Left cardiac atrium (tissue), 4 donors: ENCODE measurements at regions not wholly inside any gene's neighbourhood (a gene's known extent, or its start where the extent isn't known, plus 50 kb on each side); places are given as distances from the start of the nearest gene placed in this dataset.

ENCODE experiments used
- ATAC-seq, 2 donors: fragments of 200-7000 bp; cut with Tn5 transposase; one replicate each; pipeline ENCODE4 v1.9.1; 2020; ENCODE audit warnings: mild to moderate bottlenecking in 2 of 2, moderate library complexity in 2 of 2
- DNase-seq: peaks from one replicate; pipeline ENCODE4 v3.0.0-alpha.2; 2020
- intact Hi-C, 2 donors: fragments of 100-400 bp; cut with DNase I; formaldehyde crosslinking; loops; one replicate each; pipeline versions ENCODE4 v1.14.1 to v1.15.1; 2022 to 2023
- donor health status: DM: no; HTN: yes; CAD: no.
- donor health status: DM: no; HTN: yes; CAD: no; lungs with severe emphysema.
- donor health status: DM: yes; HTN: yes; CAD: no.
- donor health status: Dilated cardiomyopathy.

DNA sequence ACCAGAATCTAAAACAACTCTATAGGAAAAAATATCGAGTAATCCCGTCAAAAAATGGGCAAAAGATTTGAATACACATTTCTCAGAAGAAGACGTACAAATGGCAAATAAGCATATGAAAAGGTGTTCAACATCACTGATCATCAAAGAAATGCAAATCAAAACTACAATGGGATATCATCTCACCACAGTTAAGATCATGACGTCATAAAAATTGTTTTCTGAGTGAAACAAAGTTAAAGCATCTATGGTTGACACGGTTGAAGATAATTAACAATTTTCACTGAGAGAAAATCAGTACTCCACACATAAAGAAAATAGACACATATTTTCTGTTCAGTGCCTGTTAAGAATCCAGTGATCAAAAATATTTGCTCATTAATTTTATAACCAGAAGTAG is 1010.8 kb upstream of the ADGRL3 start:
- ATAC-seq: no peak
- intact Hi-C loops: no loop called here

DNA sequence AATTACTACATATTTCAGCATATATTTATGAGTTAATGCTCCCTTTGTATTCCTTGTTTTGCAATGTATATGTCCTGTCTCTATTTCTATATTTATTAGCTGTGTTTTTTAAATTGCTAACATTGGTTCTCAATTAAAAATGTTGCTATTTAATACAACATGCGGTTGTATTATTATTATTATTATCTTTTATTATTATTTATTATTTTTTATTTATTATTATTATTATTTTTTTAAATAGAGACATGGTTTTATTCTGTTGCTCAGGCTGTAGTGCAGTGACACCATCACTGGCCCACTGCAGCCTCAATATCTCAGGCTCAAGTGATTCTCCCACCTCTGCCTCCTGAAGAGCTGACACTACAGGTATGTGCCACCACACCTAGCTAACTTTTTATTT is 1005.9 kb upstream of the ADGRL3 start:
- intact Hi-C loops: no loop called here
- no peak for ATAC-seq
- DNase-seq: no peak

More for the DNA sequence above, 1010.8 kb upstream of the ADGRL3 start:
- no peak for DNase-seq

DNA sequence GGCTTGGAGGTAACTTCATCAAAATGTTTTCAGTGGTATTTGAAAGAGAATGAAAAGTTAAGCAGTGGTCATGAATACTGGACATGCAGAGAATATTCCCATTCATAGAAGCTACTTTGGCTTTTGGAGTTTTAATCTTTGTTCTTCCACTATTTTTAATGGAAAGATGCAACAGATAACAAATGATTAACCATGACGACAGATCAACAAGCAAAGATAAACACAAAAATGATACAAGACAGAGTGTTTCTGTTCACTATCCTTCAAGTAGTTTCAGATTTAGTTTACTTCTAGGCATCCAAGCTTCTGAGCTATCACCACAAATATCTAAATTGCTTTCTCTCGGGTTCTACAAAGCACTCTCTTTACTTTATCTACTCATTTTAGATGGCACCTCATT is 1004.9 kb upstream of the ADGRL3 start:
- intact Hi-C loops: no loop called here
- ATAC-seq (no peak), DNase-seq (no peak)

DNA sequence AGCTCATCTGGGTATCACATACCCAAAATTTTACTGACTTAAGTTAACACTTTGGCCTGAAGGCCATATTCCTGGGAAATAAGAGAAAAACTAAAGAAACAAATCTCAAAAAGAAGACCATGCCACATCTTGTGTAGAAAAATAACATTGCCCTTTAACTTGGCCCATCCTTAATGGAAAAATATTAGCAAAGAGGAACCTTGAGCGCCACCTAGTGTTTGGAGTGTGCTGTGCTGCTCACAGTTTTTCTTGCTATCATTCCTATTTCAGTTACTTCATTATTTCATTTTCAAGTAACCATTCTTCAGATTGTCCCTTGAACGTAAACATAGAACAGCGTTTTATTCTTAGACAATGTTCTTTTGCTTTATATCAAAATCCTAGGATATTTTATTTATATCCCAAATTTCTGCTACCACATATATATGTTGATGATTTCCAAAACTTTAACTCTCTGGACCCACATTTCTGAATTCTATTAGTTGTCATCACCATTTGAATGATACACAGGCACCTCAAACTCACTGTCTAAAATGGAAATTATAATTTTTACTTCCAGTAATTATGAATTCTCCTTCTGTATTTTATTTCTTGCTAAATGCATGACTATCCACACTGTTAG is 999.0 kb upstream of the ADGRL3 start:
- DNase-seq (peak; percentile 34), ATAC-seq (no peak)
- intact Hi-C loops: no loop called here

DNA sequence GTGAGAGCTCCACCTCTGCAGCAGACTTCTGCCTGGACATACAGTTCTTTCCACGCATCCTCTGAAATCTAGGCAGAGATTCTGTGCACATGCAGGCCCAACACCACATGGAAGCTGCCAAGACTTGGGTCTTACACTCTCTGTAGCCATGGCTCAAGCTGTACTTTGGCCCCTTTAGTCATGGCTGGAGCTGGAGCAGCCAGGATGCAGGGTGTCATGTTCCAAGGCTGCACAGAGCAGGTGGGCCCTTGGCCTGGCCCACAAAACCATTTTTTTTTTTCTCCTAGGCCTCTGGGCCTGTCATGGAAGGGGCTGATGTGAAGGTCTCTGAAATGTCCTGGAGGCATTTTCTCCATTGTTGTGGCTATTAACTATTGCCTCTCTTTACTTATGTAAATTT is 990.5 kb upstream of the ADGRL3 start:
- intact Hi-C loops: no loop called here
- DNase-seq (no peak), ATAC-seq (no peak)

DNA sequence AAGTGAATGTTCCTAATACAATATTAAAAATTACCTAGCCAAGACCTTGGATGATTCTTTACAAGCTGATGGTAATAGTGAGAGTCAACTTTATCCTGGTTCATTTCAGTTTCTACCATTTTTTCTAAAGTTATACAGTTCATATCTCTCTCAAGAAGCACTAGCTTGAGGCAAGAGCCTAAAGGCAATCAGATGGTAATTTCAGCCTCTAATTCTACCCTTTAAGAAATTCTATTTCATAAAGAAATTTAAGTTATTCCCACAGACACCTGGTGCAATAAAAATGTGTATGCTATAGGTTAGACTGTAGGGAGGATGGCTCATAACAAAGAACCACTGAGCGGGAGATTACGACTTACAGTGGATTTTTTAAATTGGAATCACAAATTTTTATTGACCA is 984.2 kb upstream of the ADGRL3 start:
- no peak for ATAC-seq
- DNase-seq: no peak
- intact Hi-C loops: no loop called here

DNA sequence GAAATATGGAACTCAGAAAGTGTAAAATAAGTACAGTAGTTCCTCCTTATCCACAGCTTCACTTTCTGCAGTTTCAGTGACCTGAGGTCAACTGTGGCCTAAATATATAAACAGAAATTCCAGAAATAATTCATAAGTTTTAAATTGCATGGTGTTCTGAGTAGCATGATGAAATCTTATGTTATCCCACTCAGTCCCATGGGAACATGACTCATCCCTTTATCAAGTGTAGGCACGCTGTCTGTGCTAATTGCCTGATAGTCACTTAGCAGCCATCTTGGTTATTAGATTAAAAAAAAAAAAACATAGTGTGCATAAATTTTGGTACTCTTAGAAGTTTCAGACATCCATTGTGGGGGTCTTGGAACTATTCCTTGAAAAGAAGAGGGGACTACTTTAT is 983.4 kb upstream of the ADGRL3 start:
- no peak for DNase-seq
- intact Hi-C loops: no loop called here
- peak in 1 of 2 donors; percentile 51 for ATAC-seq

DNA sequence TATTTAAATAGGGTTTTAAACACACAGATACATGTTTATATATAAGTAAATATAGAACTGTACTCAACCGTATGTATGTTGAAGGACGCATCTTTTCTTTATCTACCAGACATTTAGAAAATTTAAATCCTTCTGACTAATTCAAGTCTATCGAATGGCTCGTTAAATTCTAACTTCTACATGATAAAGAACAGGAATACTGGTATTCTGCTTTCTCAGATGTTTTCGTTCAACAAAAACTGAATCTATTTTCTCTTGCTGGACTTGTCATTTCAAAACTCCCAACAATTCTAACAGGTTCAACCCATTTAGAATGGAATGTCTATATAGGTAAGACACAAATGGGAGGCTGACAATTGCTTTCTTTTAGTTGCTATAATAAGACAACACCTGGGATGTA is 978.3 kb upstream of the ADGRL3 start:
- no peak for DNase-seq
- intact Hi-C loops: no loop called here
- ATAC-seq: no peak

DNA sequence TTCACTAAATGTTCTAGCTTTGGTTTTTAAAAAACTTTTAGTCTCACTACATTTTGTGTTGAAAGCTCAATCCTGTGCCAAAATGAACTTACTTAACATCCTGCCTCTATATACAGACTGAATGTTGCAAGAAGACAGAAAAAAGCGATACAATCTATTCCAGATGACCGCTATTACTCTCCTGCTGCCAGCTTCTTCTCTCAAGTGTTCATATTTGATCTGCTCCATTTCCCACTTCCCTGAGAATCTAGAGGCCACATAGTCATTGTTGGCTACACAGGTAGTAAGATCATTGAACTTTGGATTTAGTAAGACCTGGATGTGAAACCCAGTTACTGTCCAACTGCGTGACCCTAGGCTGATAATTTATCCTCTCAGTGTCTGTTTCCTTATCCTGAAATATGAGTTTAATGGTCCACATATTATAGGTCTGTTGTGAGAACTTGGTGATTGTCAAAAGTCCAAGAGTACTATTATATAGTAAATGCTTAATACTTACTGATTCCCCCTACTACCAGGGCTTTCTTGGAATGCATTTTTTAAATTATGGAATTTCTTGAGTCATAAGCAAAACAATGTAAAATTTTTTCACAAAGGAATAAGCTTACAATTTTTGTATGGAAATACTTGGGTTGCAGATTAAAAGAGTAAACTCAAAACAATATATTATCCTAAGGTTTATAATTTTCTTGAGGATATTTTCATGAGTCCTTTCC is 976.8 kb upstream of the ADGRL3 start:
- ATAC-seq (peak in 1 of 2 donors; percentile 19), DNase-seq (no peak)
- intact Hi-C loops: no loop called here

DNA sequence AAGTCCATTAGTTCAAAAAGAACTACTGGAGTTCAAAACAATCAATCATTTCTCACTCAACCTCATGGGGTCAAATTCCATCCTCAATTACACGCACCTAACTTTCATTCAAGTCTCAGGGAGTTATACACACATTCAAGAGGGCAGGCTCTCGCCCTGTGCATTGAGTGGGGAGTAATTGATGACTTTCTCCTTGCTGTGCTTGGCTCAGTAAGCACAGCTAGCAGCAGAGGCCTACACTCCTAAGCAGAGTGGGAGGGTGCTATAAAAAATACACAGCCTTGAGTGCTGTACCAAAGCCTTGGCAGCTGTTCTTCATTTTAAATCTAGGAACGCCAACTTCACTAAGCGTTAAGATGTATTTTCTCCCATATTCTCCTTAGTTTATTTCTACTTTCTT is 958.3 kb upstream of the ADGRL3 start:
- DNase-seq (no peak), ATAC-seq (no peak)
- intact Hi-C loops: no loop called here

DNA sequence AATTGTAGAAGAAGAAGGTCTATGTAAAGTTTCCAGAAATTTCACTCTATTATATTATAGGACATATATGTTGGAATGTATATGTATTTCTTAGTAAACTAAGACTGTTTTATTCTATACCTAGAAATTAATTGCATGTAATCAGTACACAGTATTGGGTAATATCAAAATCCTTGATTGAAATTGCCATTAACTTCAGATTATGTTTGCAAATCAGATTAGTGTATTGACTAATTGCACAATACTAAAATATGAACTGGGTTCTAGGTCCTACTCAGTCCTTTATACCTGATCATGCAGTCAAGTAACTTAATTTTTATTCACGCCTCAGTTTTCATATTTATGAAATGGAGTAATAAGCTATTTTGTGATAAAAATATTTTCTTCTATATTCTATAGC is 950.3 kb upstream of the ADGRL3 start:
- ATAC-seq (no peak), DNase-seq (no peak)
- intact Hi-C loops: no loop called here

DNA sequence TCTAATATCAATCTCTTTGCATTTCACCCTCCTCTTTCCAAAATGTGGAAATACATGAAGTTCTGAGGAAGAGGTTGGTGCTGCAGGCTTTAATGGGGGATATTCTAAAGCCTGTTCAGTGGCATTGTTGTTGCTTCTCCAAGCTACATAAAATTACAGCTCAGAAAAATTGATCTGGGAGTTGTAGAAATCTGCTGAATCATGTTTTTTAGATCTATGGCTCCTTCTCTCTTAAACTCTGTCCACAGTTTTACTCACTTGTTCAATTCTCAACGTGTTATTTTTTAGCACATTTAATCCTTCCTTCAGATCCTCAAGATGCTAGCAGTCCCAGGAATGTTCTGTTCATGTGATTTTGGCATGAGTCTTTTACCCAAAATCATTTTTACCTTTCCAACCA is 949.5 kb upstream of the ADGRL3 start:
- no peak for ATAC-seq
- intact Hi-C loops: no loop called here
- DNase-seq: no peak

DNA sequence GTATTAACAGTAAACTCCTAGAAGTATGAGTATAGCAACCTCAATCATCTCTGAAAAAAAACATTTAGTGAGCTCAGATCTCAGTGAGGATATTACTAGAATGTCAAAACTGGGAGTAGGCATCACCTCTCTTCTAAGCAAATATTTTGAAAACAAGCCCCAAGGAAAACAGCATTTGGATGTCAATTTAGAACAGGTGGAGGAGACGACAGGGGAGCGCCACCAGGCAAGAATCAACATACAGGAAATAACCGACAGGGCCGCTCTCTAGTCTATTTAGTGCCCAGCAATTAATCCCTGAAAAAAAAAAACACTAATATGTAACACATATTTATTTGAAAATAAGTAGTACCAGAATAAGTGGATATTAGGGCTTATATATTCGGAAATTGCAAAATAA is 940.3 kb upstream of the ADGRL3 start:
- no peak for ATAC-seq
- DNase-seq: no peak
- intact Hi-C loops: no loop called here

DNA sequence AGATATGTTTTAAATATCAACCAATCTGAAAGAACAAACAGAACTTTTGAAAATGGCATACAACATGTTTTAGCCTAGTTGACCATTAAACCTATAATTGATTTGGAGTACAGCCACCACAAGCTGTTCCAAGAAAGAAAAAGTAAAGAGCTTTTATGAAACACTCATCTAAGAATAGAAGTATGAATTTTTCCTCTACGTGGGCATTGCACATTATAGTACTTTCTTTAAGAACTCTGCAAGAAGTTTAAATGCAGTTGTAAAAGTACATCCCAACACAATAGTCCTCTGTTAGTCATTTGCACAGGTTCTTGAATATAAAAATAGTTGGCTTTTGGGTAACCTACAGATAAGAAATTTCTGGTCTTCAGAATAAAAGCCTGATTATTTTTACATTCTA is 933.6 kb upstream of the ADGRL3 start:
- ATAC-seq: no peak
- DNase-seq: no peak
- intact Hi-C loops: no loop called here

DNA sequence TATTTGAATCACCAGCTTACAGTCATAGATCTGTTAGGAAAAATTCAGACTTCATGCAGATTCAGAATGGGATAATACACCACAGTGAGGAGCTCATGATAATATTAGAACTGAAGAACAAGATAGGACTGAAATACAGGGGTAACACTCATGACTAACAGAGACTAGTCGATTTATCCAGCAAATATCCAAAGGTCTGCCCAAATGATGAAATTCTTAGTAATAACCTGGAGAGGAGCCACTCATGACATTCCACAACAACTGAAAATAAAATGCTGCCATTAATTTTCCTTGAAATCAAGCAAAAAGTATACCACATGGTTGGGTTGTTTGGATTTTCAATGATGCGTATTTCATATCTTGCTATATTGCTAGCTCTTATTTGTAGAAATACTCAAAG is 903.7 kb upstream of the ADGRL3 start:
- intact Hi-C loops: no loop called here
- no peak for ATAC-seq
- DNase-seq: no peak

DNA sequence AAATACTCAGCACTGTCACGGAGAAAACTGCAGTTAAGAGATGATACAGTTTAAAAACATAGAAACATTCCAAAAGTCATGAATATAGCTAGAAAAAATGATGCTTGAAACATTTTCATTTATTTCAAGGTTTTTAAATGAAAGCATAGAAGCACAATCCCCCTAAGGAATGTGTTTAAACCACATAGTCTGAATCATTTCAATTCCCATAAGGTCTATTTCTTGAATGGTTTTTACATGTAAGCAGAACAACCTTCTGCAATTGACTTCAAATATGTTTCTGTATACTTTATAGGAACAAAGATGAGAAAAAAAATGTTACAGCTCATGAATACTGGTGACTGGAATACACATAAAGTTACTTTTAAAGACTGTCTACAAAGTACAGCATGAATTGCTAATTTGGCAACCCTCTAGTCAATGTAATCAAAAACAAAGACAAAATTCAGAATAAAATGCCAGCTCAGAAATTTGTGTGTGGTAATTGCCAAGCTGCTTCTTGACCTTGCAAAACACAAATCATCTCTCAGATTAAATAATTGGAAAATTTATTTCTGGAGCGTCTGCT is 886.4 kb upstream of the ADGRL3 start:
- no peak for ATAC-seq
- DNase-seq: no peak
- intact Hi-C loops: no loop called here

DNA sequence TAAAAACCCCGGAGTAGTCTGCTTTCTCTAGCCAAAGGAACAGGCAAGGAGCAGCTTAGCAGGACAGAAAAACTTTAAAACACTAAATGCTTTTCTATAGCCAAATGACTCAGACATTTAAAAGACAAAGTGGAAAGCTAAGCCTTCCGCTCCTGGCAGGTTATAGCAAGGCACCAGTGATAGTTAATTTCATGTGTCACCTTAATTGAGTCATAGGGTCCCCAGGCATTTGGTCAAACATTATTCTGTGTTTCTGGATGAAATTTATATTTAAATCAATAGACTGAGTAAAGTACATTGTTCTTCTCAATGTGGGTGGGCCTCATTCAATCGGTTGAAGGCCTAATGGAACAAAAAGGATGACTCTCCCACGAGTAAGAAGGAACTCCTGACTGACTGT is 885.7 kb upstream of the ADGRL3 start:
- intact Hi-C loops: no loop called here
- no peak for DNase-seq
- no peak for ATAC-seq

DNA sequence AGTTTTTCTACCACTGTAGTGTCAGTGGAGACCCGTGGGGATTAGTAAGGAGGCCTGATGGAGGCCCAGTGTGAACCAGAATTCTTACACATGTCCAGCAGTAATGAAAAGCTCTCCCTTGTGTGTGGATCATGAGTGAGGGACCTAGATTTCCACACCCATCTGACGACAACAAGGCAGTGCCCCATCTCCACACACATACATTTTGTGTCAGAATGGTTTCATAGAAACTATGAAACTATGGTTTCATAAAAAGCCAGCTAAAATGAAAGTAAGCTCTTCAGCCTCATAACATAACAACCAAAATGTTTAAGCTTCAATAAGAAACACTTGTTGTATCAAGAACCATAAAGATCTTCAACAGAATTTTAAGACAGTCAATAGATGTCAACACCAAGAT is 884.5 kb upstream of the ADGRL3 start:
- intact Hi-C loops: no loop called here

DNA sequence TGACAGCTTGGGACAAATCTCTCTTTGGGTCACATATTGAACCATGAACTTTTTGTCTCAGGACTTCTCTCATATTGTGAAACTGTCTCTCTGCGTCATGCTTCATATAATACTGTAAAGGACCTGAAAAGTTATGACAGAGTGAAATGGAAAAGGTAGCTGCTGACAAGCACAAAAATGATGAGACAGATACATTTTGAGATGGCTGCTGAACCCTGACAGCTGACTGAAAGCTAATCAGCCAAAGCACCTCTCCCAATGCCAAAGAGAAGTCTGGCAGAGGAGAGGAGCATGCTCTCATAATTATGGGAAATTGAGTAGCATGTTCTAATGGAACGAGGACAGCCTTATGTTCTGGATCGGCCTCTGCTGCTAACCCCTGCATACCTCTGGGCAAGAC is 873.4 kb upstream of the ADGRL3 start:
- intact Hi-C loops: no loop called here
- no peak for ATAC-seq

More for the DNA sequence above, 884.5 kb upstream of the ADGRL3 start:
- ATAC-seq (no peak), DNase-seq (no peak)

DNA sequence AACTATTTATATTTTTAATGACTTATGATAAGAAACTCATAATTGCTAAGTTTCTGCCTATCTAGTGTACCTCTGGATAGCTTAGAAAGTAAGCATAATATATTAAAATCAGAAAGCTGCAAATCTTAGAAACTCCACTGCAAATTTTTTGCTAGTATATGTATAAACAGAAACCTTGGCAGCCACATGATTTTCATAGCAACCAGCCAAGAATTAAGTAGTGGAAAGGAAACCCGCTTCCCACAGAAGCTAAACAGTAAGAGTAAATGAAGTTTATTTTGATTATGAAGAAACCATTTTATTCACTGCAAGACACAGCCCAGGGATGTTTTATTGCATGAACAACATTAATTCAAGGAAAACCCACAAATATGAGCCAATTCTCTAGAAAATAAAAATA is 872.5 kb upstream of the ADGRL3 start:
- intact Hi-C loops: no loop called here
- no peak for DNase-seq
- no peak for ATAC-seq

More for the DNA sequence above, 873.4 kb upstream of the ADGRL3 start:
- DNase-seq: no peak

DNA sequence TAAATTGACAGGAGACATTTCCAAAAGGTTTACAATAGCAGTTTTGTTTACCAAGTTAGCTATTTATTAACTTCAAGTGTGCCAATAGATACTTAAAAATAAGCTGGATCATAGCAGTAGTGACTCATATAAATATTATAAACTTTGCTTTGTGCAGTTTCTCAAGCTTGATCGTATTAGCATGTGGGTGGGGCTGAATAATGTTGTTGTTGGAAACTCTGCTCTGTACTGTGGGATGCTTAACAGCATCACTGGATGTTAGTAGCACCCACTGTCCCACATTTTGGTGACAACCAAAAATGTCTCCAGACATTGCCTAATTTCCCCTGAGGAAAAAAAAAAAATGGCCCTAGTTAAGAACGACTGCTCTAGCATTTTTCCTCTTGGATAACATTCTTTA is 855.2 kb upstream of the ADGRL3 start:
- intact Hi-C loops: no loop called here
- DNase-seq: no peak
- peak; percentile 65 to 95 for ATAC-seq
